IMR-90 (cell line): ENCODE measurements at regions not wholly inside any gene's neighbourhood (a gene's known extent, or its start where the extent isn't known, plus 50 kb on each side); places are given as distances from the start of the nearest gene placed in this dataset.

Experiments
- ATAC-seq: fragments of 200-7000 bp; cut with Tn5 transposase; 2 replicates; pipeline ENCODE4 v1.9.1; 2020; ENCODE audit warnings: low read depth, mild to moderate bottlenecking, moderate library complexity
- BruUV-seq: library from RNA; stranded (reverse); fragments of 400-500 nt; replicated peaks from 2 replicates; lab custom pipeline; 2021; lab: Mats Ljungman, UMichigan
- CTCF ChIA-PET: fragments of 300-600 bp; formaldehyde crosslinking; extraction: SDS; loops from one replicate; lab custom pipeline; 2021; ENCODE audit warnings: antibody characterized with exemption; lab: Yijun Ruan, JAX
- POLR2A ChIA-PET: fragments of 300-600 bp; sonication (Branson Sonifier 250); formaldehyde crosslinking; loops from one replicate; lab custom pipeline; 2022; ENCODE audit warnings: antibody characterized with exemption; ENCODE audit not compliant: unreplicated experiment; lab: Charles Lee
- DNase-seq: peaks from one replicate; pipeline ENCODE4 v3.0.0; 2013
- H2AFZ ChIP-seq: replicated peaks from 2 replicates; pipeline ENCODE3; 2013; ENCODE audit warnings: low read length, mild to moderate bottlenecking; ENCODE audit not compliant: poor library complexity
- H2AK5ac ChIP-seq: 2 replicates; pipeline ENCODE4 v1.6.1; 2013; ENCODE audit warnings: low read depth, low read length, inconsistent platforms
- H2AK9ac ChIP-seq: replicated peaks from 2 replicates; pipeline ENCODE3; 2013; ENCODE audit warnings: mild to moderate bottlenecking, low read depth, low read length, moderate library complexity; ENCODE audit not compliant: poor library complexity
- H2BK120ac ChIP-seq: 2 replicates; pipeline ENCODE4 v1.6.1; 2013; ENCODE audit warnings: low read depth, low read length, inconsistent platforms
- H2BK15ac ChIP-seq: 3 replicates; pipeline ENCODE4 v1.6.1; 2013; ENCODE audit warnings: low read depth, low read length, inconsistent platforms
- H2BK20ac ChIP-seq: 2 replicates; pipeline ENCODE4 v1.6.1; 2013; ENCODE audit warnings: low read depth, mild to moderate bottlenecking, inconsistent platforms, low read length, moderate library complexity
- H2BK5ac ChIP-seq: 2 replicates; pipeline ENCODE4 v1.6.1; 2013; ENCODE audit warnings: mild to moderate bottlenecking, low read depth, low read length, inconsistent platforms; ENCODE audit not compliant: poor library complexity, severe bottlenecking
- H3K14ac ChIP-seq: replicated peaks from 2 replicates; pipeline ENCODE4 v1.6.1; 2013; ENCODE audit warnings: low read depth, low read length, inconsistent platforms
- H3K18ac ChIP-seq: 2 replicates; pipeline ENCODE4 v1.6.1; 2013; ENCODE audit warnings: low read depth, low read length, control low read depth
- H3K23ac ChIP-seq: 2 replicates; pipeline ENCODE4 v1.6.1; 2013; ENCODE audit warnings: low read depth, low read length, inconsistent platforms
- H3K27ac ChIP-seq: 2 replicates; pipeline ENCODE4 v1.5.1; 2013; ENCODE audit warnings: mild to moderate bottlenecking, control low read depth, low read length; ENCODE audit not compliant: insufficient read depth
- H3K27me3 ChIP-seq: 2 replicates; pipeline ENCODE4 v1.6.1; 2013; ENCODE audit warnings: low read length; ENCODE audit not compliant: control insufficient read depth, insufficient read depth
- H3K36me3 ChIP-seq: 2 replicates; pipeline ENCODE4 v1.6.1; 2013; ENCODE audit warnings: low read length, mixed read lengths; ENCODE audit not compliant: control insufficient read depth, insufficient read depth
- H3K4ac ChIP-seq: 2 replicates; pipeline ENCODE4 v1.6.1; 2013; ENCODE audit warnings: low read depth, low read length, inconsistent platforms
- H3K4me1 ChIP-seq: 2 replicates; pipeline ENCODE4 v1.6.1; 2013; ENCODE audit warnings: low read length, mixed read lengths; ENCODE audit not compliant: control insufficient read depth, insufficient read depth
- H3K4me2 ChIP-seq: 2 replicates; pipeline ENCODE4 v1.6.1; 2013; ENCODE audit warnings: low read depth, mild to moderate bottlenecking, control low read depth, low read length, moderate library complexity
- H3K4me3 ChIP-seq: 2 replicates; pipeline ENCODE4 v1.5.1; 2013; ENCODE audit warnings: low read depth, mild to moderate bottlenecking, control low read depth, low read length, moderate library complexity; ENCODE audit not compliant: insufficient read depth
- H3K56ac ChIP-seq: 2 replicates; pipeline ENCODE4 v1.6.1; 2013; ENCODE audit warnings: low read length, inconsistent platforms; ENCODE audit not compliant: insufficient read depth; ENCODE audit errors: extremely low read depth
- H3K79me1 ChIP-seq, 2 experiments: 2 replicates each; pipeline ENCODE4 v1.6.1; 2013; ENCODE audit warnings: low read length in 2 of 2, inconsistent platforms in 1 of 2, low read depth in 1 of 2
- H3K9ac ChIP-seq: 2 replicates; pipeline ENCODE4 v1.6.1; 2013; ENCODE audit warnings: low read depth, low read length, control low read depth
- H3K9me1 ChIP-seq: 2 replicates; pipeline ENCODE4 v1.6.1; 2013; ENCODE audit warnings: low read length, inconsistent platforms; ENCODE audit not compliant: insufficient read depth
- H3K9me3 ChIP-seq: 2 replicates; pipeline ENCODE4 v1.6.1; 2013; ENCODE audit warnings: low read length; ENCODE audit not compliant: control insufficient read depth, insufficient read depth
- H4K20me1 ChIP-seq: 2 replicates; pipeline ENCODE4 v1.6.1; 2013; ENCODE audit warnings: low read length, inconsistent platforms; ENCODE audit not compliant: insufficient read depth
- H4K5ac ChIP-seq: 2 replicates; pipeline ENCODE4 v1.6.1; 2013; ENCODE audit warnings: mild to moderate bottlenecking, low read depth, low read length, control low read depth
- H4K8ac ChIP-seq, 2 experiments: 2 replicates each; pipeline ENCODE4 v1.6.1; 2013; ENCODE audit warnings: low read depth in 2 of 2, low read length in 2 of 2, control low read depth in 1 of 2, inconsistent platforms in 1 of 2
- H4K91ac ChIP-seq: 2 replicates; pipeline ENCODE4 v1.6.1; 2013; ENCODE audit warnings: low read depth, low read length, inconsistent platforms; ENCODE audit not compliant: insufficient read depth
- BHLHE40 ChIP-seq: fragments of 150-350 bp; IDR thresholded peaks from 2 replicates; pipeline ENCODE4 v1.6.1; 2016; ENCODE audit warnings: mild to moderate bottlenecking, low read depth, low read length
- CEBPB ChIP-seq: IDR thresholded peaks from 2 replicates; pipeline ENCODE4 v1.6.1; 2012; ENCODE audit warnings: low read depth, low read length, improper control_type of control experiment
- CTCF ChIP-seq: conservative IDR thresholded peaks from 2 replicates; pipeline ENCODE4 v1.5.1; 2012; ENCODE audit warnings: mild to moderate bottlenecking, low read depth, low read length, improper control_type of control experiment
- FOS ChIP-seq: fragments of 150-350 bp; IDR thresholded peaks from 2 replicates; pipeline ENCODE4 v1.6.1; 2016; ENCODE audit warnings: low read depth, low read length
- MAFK ChIP-seq: IDR thresholded peaks from 2 replicates; pipeline ENCODE4 v1.6.1; 2012; ENCODE audit warnings: low read depth, low read length, improper control_type of control experiment
- MAZ ChIP-seq: IDR thresholded peaks from 2 replicates; pipeline ENCODE4 v1.6.1; 2012; ENCODE audit warnings: low read depth, mild to moderate bottlenecking, low read length, improper control_type of control experiment, moderate library complexity, borderline replicate concordance
- MXI1 ChIP-seq: IDR thresholded peaks from 2 replicates; pipeline ENCODE4 v1.6.1; 2012; ENCODE audit warnings: low read depth, mild to moderate bottlenecking, low read length, moderate library complexity, borderline replicate concordance
- NFE2L2 ChIP-seq: fragments of 150-350 bp; IDR thresholded peaks from 2 replicates; pipeline ENCODE4 v1.6.1; 2016; ENCODE audit warnings: low read depth, mild to moderate bottlenecking, low read length
- POLR2A ChIP-seq: IDR thresholded peaks from 2 replicates; pipeline ENCODE4 v1.6.1; 2012; ENCODE audit warnings: mild to moderate bottlenecking, low read depth, low read length
- RCOR1 ChIP-seq: IDR thresholded peaks from 2 replicates; pipeline ENCODE4 v1.6.1; 2012; ENCODE audit warnings: mild to moderate bottlenecking, low read length, improper control_type of control experiment; ENCODE audit not compliant: insufficient replicate concordance
- RFX5 ChIP-seq: IDR thresholded peaks from 2 replicates; pipeline ENCODE4 v1.8.0; 2012; ENCODE audit warnings: low read depth, mild to moderate bottlenecking, low read length, moderate library complexity
- SMC3 ChIP-seq: fragments of 150-350 bp; IDR thresholded peaks from 2 replicates; pipeline ENCODE4 v1.6.1; 2016; ENCODE audit warnings: low read depth, mild to moderate bottlenecking, antibody characterized with exemption, low read length, moderate library complexity
- USF2 ChIP-seq: fragments of 150-350 bp; IDR thresholded peaks from 2 replicates; pipeline ENCODE4 v1.6.1; 2017; ENCODE audit warnings: mild to moderate bottlenecking, antibody characterized with exemption, low read length, low read depth
- WGBS, 2 experiments: methylation state at CpG; one replicate each; pipeline versions ENCODE4 v1.1.5 to v1.1.7; 2013; ENCODE audit warnings: missing lambda C conversion rate in 2 of 2; ENCODE audit not compliant: insufficient read length in 1 of 2; ENCODE audit errors: extremely low coverage in 2 of 2; 5-methylcytosine and 5-hydroxymethylcytosine counted together
- dilution Hi-C: fragments of 300-500 bp; cut with HindIII; formaldehyde crosslinking; loops from one replicate; pipeline ENCODE4 v1.14.3; 2018; ENCODE audit warnings: low sequenced_read_pairs; ENCODE audit not compliant: unreplicated experiment
- in situ Hi-C: fragments of 300-500 bp; cut with MboI; formaldehyde crosslinking; loops from 3 replicates; pipeline ENCODE4 v1.14.3; 2019; ENCODE audit warnings: low sequenced_read_pairs, inconsistent platforms, mixed read lengths
- intact Hi-C: fragments of 100-400 bp; cut with micrococcal nuclease; formaldehyde crosslinking; loops from 2 replicates; pipeline ENCODE4 v1.10.0; 2022
- TF ChIP-seq, protein P1 (sequence below): fragments of 150-350 bp; IDR thresholded peaks from 2 replicates; pipeline ENCODE4 v1.6.1; 2016; ENCODE audit warnings: low read depth, mild to moderate bottlenecking, low read length, moderate library complexity, borderline replicate concordance

DNA sequence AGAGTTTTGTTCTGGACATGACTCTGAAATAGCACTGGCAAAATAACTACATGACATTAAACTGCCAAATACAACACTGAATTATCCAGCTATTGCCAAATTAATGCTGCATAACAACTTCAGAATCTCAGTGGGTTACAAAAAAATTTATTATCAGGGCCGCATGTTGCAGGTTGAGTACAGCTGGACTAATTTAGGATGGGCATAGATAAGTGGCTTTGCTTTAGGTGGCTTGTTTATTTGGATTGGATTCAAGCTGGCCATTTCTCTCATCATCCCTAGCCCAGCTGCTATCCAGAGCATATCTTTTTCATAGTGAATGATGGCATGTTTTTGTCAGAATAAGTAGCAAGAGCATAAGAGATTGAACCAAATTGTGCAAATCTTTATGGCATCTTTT, 1277.1 kb downstream of the REEP3 start:
- TF ChIP-seq CTCF (no peak), FOS (no peak), MAZ (no peak), USF2 (no peak), SMC3 (no peak), RCOR1 (no peak), MAFK (no peak), NFE2L2 (no peak), CEBPB (no peak), RFX5 (no peak), MXI1 (no peak), BHLHE40 (no peak), POLR2A (no peak)
- TF ChIP-seq, protein P1, sequence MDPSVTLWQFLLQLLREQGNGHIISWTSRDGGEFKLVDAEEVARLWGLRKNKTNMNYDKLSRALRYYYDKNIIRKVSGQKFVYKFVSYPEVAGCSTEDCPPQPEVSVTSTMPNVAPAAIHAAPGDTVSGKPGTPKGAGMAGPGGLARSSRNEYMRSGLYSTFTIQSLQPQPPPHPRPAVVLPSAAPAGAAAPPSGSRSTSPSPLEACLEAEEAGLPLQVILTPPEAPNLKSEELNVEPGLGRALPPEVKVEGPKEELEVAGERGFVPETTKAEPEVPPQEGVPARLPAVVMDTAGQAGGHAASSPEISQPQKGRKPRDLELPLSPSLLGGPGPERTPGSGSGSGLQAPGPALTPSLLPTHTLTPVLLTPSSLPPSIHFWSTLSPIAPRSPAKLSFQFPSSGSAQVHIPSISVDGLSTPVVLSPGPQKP, result no peak
- Histone ChIP-seq H2BK20ac (no peak overlapping the region), H4K20me1 (no peaks in the 10 kb centered on the region), H3K36me3 (no peaks in the 10 kb centered on the region), H4K91ac (no peak overlapping the region), H3K4me3 (no peak overlapping the region), H3K9ac (no peak overlapping the region), H3K23ac (no peak overlapping the region), H3K4me2 (no peak overlapping the region), H3K79me1 (no peaks in the 10 kb centered on the region), H3K27me3 (no peaks in the 10 kb centered on the region), H3K14ac (no peak overlapping the region), H4K5ac (no peak overlapping the region), H2BK15ac (no peak overlapping the region), H3K56ac (no peak overlapping the region), H3K18ac (no peak overlapping the region), H2AFZ (no peak overlapping the region), H2AK9ac (no peak overlapping the region), H3K4ac (no peak overlapping the region), H3K9me1 (no peaks in the 10 kb centered on the region), H2BK120ac (no peak overlapping the region), H2AK5ac (no peak overlapping the region), H2BK5ac (no peak overlapping the region), H3K27ac (no peak overlapping the region), H3K4me1 (no peaks in the 10 kb centered on the region), H4K8ac (no peak overlapping the region), H3K9me3 (peaks cover 8% of the 10 kb centered on the region)
- ATAC-seq (no peak), DNase-seq (no peak)
- intact Hi-C loops (no loop called here), dilution Hi-C loops (no loop called here), in situ Hi-C loops (no loop called here)
- ChIA-PET CTCF (no interaction called here), POLR2A (no interaction called here)
- BruUV-seq, result no TSS peak
- no CpG with 5 or more reads among the region's 1 CpG for WGBS, 2 experiments
